ENCODE measurements at regions not wholly inside any gene's neighbourhood (a gene's known extent, or its start where the extent isn't known, plus 50 kb on each side); places are given as distances from the start of the nearest gene placed in this dataset.

- Histone ChIP-seq H3K4me1 (ENCODE audit: insufficient read depth, insufficient read length) (no peaks in the 10 kb centered on the region), H3K27me3 (ENCODE audit: insufficient read depth, insufficient read length) (no peaks in the 10 kb centered on the region), H3K9me3 (ENCODE audit: insufficient read depth, low read length) (no peaks in the 10 kb centered on the region), H3K9ac (ENCODE audit: insufficient read length, low read depth) (no peak overlapping the region), H3K4me3 (ENCODE audit: insufficient read length, low read depth) (no peak overlapping the region), H3K36me3 (ENCODE audit: insufficient read depth, insufficient read length, low read length) (no peaks in the 10 kb centered on the region)
- DNase-seq (ENCODE audit: low read depth, low spot score) = no peak
- no peak for TF ChIP-seq YY1 (IDR thresholded peaks at IDR 0.05; ENCODE audit: insufficient read depth, insufficient read length)
- TF ChIP-seq ZNF274 (IDR thresholded peaks at IDR 0.05; ENCODE audit: low read depth, low read length) = no peak
- no peak for TF ChIP-seq SUZ12 (IDR thresholded peaks at IDR 0.05; ENCODE audit: extremely low read depth, insufficient read depth, insufficient read length)
Observed at GRCh38 chr13:60214213-60215055, 50.7 kb upstream of the DIAPH3 start.

DNA sequence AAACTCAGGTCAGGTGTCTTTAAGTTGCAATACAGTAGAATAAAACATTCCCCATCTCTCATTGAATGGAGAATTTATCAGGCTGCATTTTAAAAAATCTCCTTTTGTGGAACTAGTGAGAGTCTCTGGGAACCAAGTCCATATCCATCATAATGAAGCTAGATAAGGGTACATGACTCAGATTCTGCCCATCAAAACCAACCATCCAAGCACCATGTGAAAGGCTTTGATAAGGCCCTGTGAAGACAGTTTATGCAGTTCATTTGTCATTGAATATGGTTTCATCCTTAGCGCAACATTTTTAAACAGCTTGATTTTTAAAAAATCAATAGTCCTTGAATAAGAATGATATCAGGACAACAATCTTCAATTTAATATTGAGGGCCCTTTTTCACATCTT, 56.3 kb upstream of the DIAPH3 start:
- no peaks in the 10 kb centered on the region for H3K4me1 ChIP-seq (ENCODE audit: insufficient read depth, insufficient read length)
- H3K9ac ChIP-seq (ENCODE audit: insufficient read length, low read depth) = no peak overlapping the region
- H3K36me3 ChIP-seq (ENCODE audit: insufficient read depth, insufficient read length, low read length) = no peaks in the 10 kb centered on the region
- no peak for DNase-seq (ENCODE audit: low read depth, low spot score)
- no peak overlapping the region for H3K4me3 ChIP-seq (ENCODE audit: insufficient read length, low read depth)
- H3K9me3 ChIP-seq (ENCODE audit: insufficient read depth, low read length) = no peaks in the 10 kb centered on the region
- no peaks in the 10 kb centered on the region for H3K27me3 ChIP-seq (ENCODE audit: insufficient read depth, insufficient read length)
- TF ChIP-seq YY1 (IDR thresholded peaks at IDR 0.05; ENCODE audit: insufficient read depth, insufficient read length) (no peak), ZNF274 (IDR thresholded peaks at IDR 0.05; ENCODE audit: low read depth, low read length) (no peak), SUZ12 (IDR thresholded peaks at IDR 0.05; ENCODE audit: extremely low read depth, insufficient read depth, insufficient read length) (no peak)

- Histone ChIP-seq H3K9me3 (ENCODE audit: insufficient read depth, low read length) (no peaks in the 10 kb centered on the region), H3K9ac (ENCODE audit: insufficient read length, low read depth) (no peak overlapping the region), H3K27me3 (ENCODE audit: insufficient read depth, insufficient read length) (no peaks in the 10 kb centered on the region), H3K4me3 (ENCODE audit: insufficient read length, low read depth) (no peak overlapping the region), H3K36me3 (ENCODE audit: insufficient read depth, insufficient read length, low read length) (no peaks in the 10 kb centered on the region), H3K4me1 (ENCODE audit: insufficient read depth, insufficient read length) (no peaks in the 10 kb centered on the region)
- no peak for DNase-seq (ENCODE audit: low read depth, low spot score)
- TF ChIP-seq SUZ12 (IDR thresholded peaks at IDR 0.05; ENCODE audit: extremely low read depth, insufficient read depth, insufficient read length) (no peak), ZNF274 (IDR thresholded peaks at IDR 0.05; ENCODE audit: low read depth, low read length) (no peak), YY1 (IDR thresholded peaks at IDR 0.05; ENCODE audit: insufficient read depth, insufficient read length) (no peak)
Observed at GRCh38 chr13:60221581-60221980, 57.9 kb upstream of the DIAPH3 start.

DNA sequence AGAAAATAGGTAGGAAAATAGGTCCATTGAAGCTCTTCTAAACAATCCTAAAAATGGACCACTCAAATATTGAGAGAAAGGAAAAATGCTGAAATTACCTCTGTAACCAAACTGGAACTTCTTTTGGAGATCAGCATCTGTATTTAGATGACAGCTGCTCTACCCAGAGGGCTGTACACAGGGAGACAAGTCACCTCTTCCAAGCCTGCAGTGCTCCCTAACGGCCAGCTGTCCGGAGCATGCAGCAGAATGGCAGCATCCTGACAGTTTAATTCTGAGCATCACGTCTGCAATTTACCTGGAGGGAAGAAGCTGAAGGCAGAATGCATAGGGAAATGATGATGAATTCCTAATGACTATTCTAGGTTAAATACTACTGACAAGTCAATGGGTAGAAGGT, 62.8 kb upstream of the DIAPH3 start:
- Histone ChIP-seq H3K9ac (ENCODE audit: insufficient read length, low read depth) (no peak overlapping the region), H3K9me3 (ENCODE audit: insufficient read depth, low read length) (no peaks in the 10 kb centered on the region), H3K36me3 (ENCODE audit: insufficient read depth, insufficient read length, low read length) (no peaks in the 10 kb centered on the region), H3K4me3 (ENCODE audit: insufficient read length, low read depth) (no peak overlapping the region), H3K4me1 (ENCODE audit: insufficient read depth, insufficient read length) (no peaks in the 10 kb centered on the region), H3K27me3 (ENCODE audit: insufficient read depth, insufficient read length) (no peaks in the 10 kb centered on the region)
- TF ChIP-seq YY1 (IDR thresholded peaks at IDR 0.05; ENCODE audit: insufficient read depth, insufficient read length) (no peak), ZNF274 (IDR thresholded peaks at IDR 0.05; ENCODE audit: low read depth, low read length) (no peak), SUZ12 (IDR thresholded peaks at IDR 0.05; ENCODE audit: extremely low read depth, insufficient read depth, insufficient read length) (no peak)
- DNase-seq (ENCODE audit: low read depth, low spot score) = no peak

- H3K9ac ChIP-seq (ENCODE audit: insufficient read length, low read depth) = no peak overlapping the region
- no peaks in the 10 kb centered on the region for H3K27me3 ChIP-seq (ENCODE audit: insufficient read depth, insufficient read length)
- no peak for DNase-seq (ENCODE audit: low read depth, low spot score)
- no peak overlapping the region for H3K4me3 ChIP-seq (ENCODE audit: insufficient read length, low read depth)
- no peaks in the 10 kb centered on the region for H3K9me3 ChIP-seq (ENCODE audit: insufficient read depth, low read length)
- TF ChIP-seq YY1 (IDR thresholded peaks at IDR 0.05; ENCODE audit: insufficient read depth, insufficient read length) (no peak), SUZ12 (IDR thresholded peaks at IDR 0.05; ENCODE audit: extremely low read depth, insufficient read depth, insufficient read length) (no peak), ZNF274 (IDR thresholded peaks at IDR 0.05; ENCODE audit: low read depth, low read length) (no peak)
- H3K4me1 ChIP-seq (ENCODE audit: insufficient read depth, insufficient read length) = no peaks in the 10 kb centered on the region
- no peaks in the 10 kb centered on the region for H3K36me3 ChIP-seq (ENCODE audit: insufficient read depth, insufficient read length, low read length)
Observed at GRCh38 chr13:60227158-60227557, 63.4 kb upstream of the DIAPH3 start.

GRCh38 chr13:60229708-60230272, 66.1 kb upstream of the DIAPH3 start:
- H3K9me3 ChIP-seq (ENCODE audit: insufficient read depth, low read length) = no peaks in the 10 kb centered on the region
- DNase-seq (ENCODE audit: low read depth, low spot score) = no peak
- H3K36me3 ChIP-seq (ENCODE audit: insufficient read depth, insufficient read length, low read length) = no peaks in the 10 kb centered on the region
- no peaks in the 10 kb centered on the region for H3K4me1 ChIP-seq (ENCODE audit: insufficient read depth, insufficient read length)
- no peak overlapping the region for H3K9ac ChIP-seq (ENCODE audit: insufficient read length, low read depth)
- TF ChIP-seq ZNF274 (IDR thresholded peaks at IDR 0.05; ENCODE audit: low read depth, low read length) = no peak
- TF ChIP-seq YY1 (IDR thresholded peaks at IDR 0.05; ENCODE audit: insufficient read depth, insufficient read length) = no peak
- TF ChIP-seq SUZ12 (IDR thresholded peaks at IDR 0.05; ENCODE audit: extremely low read depth, insufficient read depth, insufficient read length) = no peak
- H3K27me3 ChIP-seq (ENCODE audit: insufficient read depth, insufficient read length) = no peaks in the 10 kb centered on the region
- H3K4me3 ChIP-seq (ENCODE audit: insufficient read length, low read depth) = no peak overlapping the region

- no peak for DNase-seq (ENCODE audit: low read depth, low spot score)
- Histone ChIP-seq H3K4me1 (ENCODE audit: insufficient read depth, insufficient read length) (no peaks in the 10 kb centered on the region), H3K27me3 (ENCODE audit: insufficient read depth, insufficient read length) (no peaks in the 10 kb centered on the region), H3K4me3 (ENCODE audit: insufficient read length, low read depth) (no peak overlapping the region), H3K9me3 (ENCODE audit: insufficient read depth, low read length) (no peaks in the 10 kb centered on the region), H3K9ac (ENCODE audit: insufficient read length, low read depth) (no peak overlapping the region), H3K36me3 (ENCODE audit: insufficient read depth, insufficient read length, low read length) (no peaks in the 10 kb centered on the region)
- TF ChIP-seq YY1 (IDR thresholded peaks at IDR 0.05; ENCODE audit: insufficient read depth, insufficient read length) (no peak), SUZ12 (IDR thresholded peaks at IDR 0.05; ENCODE audit: extremely low read depth, insufficient read depth, insufficient read length) (no peak), ZNF274 (IDR thresholded peaks at IDR 0.05; ENCODE audit: low read depth, low read length) (no peak)
Observed at GRCh38 chr13:60230593-60230992, 66.9 kb upstream of the DIAPH3 start.
